H1 (cell line): ENCODE measurements at regions not wholly inside any gene's neighbourhood (a gene's known extent, or its start where the extent isn't known, plus 50 kb on each side); places are given as distances from the start of the nearest gene placed in this dataset.

Source experiments
- BRCA1 ChIP-seq: IDR thresholded peaks from 2 replicates; pipeline ENCODE4 v1.6.1; 2012; ENCODE audit warnings: low read depth, low read length, improper control_type of control experiment
- EZH2 ChIP-seq: fragments of 200-600 bp; sonication (generic); IDR thresholded peaks from 2 replicates; pipeline ENCODE4 v1.7.1; 2012; ENCODE audit warnings: low read depth, mild to moderate bottlenecking, moderate library complexity, low read length, inconsistent platforms; ENCODE audit not compliant: severe bottlenecking
- MAFK ChIP-seq: IDR thresholded peaks from 2 replicates; pipeline ENCODE4 v1.6.1; 2012; ENCODE audit warnings: low read depth, mild to moderate bottlenecking, improper control_type of control experiment, low read length
- POLR2AphosphoS5 ChIP-seq: IDR thresholded peaks from 2 replicates; pipeline ENCODE4 v1.6.1; 2011; ENCODE audit warnings: low read depth, low read length
- SP1 ChIP-seq: IDR thresholded peaks from 2 replicates; pipeline ENCODE4 v1.6.1; 2011; ENCODE audit warnings: low read depth, low read length
- TAF1 ChIP-seq: IDR thresholded peaks from 2 replicates; pipeline ENCODE4 v1.6.1; 2011; ENCODE audit warnings: mild to moderate bottlenecking, low read depth, low read length
- YY1 ChIP-seq: IDR thresholded peaks from 2 replicates; pipeline ENCODE4 v1.6.1; 2011; ENCODE audit warnings: low read depth, mild to moderate bottlenecking, low read length
- TF ChIP-seq, protein P1 (sequence below), 3 experiments: IDR thresholded peaks; 1 replicate in 2 of 3; 2 replicates in 1 of 3; pipeline versions ENCODE4 v1.5.1 to v1.6.1; 2011; ENCODE audit warnings: low read length in 3 of 3, mild to moderate bottlenecking in 3 of 3, inconsistent platforms in 2 of 3, low read depth in 1 of 3, moderate library complexity in 1 of 3; ENCODE audit not compliant: insufficient read depth in 1 of 3; ENCODE audit errors: control extremely low read depth in 1 of 3
- TF ChIP-seq, protein P2 (sequence below): fragments of 300-600 bp; sonication (generic); IDR thresholded peaks from 2 replicates; pipeline ENCODE4 v1.7.1; 2012; ENCODE audit warnings: low read length, moderate library complexity, mild to moderate bottlenecking, inconsistent platforms; ENCODE audit not compliant: insufficient replicate concordance

DNA sequence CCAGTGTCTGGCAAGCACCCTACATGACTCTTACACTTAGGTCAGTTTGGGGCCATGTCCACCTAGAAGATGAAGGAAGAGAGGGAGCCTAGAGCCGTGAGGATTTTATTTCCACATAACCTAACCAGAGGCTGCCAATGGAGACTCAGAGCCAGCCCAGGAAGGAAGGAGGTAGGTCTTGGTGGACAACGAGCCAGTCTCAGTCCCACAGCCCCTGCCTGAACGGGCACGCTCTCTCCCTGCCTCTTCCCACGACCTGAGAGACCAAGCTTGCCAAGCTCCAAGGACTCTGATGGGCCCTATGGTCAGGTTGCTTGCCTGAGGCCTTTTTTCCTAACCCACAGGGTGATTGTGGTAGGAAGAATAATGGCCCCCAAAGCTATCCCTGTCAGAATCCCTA lies 188.4 kb downstream of the TFCP2L1 start:
- TF ChIP-seq, protein P1, sequence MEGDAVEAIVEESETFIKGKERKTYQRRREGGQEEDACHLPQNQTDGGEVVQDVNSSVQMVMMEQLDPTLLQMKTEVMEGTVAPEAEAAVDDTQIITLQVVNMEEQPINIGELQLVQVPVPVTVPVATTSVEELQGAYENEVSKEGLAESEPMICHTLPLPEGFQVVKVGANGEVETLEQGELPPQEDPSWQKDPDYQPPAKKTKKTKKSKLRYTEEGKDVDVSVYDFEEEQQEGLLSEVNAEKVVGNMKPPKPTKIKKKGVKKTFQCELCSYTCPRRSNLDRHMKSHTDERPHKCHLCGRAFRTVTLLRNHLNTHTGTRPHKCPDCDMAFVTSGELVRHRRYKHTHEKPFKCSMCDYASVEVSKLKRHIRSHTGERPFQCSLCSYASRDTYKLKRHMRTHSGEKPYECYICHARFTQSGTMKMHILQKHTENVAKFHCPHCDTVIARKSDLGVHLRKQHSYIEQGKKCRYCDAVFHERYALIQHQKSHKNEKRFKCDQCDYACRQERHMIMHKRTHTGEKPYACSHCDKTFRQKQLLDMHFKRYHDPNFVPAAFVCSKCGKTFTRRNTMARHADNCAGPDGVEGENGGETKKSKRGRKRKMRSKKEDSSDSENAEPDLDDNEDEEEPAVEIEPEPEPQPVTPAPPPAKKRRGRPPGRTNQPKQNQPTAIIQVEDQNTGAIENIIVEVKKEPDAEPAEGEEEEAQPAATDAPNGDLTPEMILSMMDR (IDR thresholded peaks at IDR 0.05; ENCODE audit: control extremely low read depth in 1 of 3, insufficient read depth in 1 of 3, low read depth in 1 of 3, low read length in 3 of 3) = no peak
- no peak for TF ChIP-seq BRCA1
- no peak for TF ChIP-seq EZH2
- TF ChIP-seq POLR2AphosphoS5 = no peak
- TF ChIP-seq MAFK = no peak
- TF ChIP-seq, protein P2, sequence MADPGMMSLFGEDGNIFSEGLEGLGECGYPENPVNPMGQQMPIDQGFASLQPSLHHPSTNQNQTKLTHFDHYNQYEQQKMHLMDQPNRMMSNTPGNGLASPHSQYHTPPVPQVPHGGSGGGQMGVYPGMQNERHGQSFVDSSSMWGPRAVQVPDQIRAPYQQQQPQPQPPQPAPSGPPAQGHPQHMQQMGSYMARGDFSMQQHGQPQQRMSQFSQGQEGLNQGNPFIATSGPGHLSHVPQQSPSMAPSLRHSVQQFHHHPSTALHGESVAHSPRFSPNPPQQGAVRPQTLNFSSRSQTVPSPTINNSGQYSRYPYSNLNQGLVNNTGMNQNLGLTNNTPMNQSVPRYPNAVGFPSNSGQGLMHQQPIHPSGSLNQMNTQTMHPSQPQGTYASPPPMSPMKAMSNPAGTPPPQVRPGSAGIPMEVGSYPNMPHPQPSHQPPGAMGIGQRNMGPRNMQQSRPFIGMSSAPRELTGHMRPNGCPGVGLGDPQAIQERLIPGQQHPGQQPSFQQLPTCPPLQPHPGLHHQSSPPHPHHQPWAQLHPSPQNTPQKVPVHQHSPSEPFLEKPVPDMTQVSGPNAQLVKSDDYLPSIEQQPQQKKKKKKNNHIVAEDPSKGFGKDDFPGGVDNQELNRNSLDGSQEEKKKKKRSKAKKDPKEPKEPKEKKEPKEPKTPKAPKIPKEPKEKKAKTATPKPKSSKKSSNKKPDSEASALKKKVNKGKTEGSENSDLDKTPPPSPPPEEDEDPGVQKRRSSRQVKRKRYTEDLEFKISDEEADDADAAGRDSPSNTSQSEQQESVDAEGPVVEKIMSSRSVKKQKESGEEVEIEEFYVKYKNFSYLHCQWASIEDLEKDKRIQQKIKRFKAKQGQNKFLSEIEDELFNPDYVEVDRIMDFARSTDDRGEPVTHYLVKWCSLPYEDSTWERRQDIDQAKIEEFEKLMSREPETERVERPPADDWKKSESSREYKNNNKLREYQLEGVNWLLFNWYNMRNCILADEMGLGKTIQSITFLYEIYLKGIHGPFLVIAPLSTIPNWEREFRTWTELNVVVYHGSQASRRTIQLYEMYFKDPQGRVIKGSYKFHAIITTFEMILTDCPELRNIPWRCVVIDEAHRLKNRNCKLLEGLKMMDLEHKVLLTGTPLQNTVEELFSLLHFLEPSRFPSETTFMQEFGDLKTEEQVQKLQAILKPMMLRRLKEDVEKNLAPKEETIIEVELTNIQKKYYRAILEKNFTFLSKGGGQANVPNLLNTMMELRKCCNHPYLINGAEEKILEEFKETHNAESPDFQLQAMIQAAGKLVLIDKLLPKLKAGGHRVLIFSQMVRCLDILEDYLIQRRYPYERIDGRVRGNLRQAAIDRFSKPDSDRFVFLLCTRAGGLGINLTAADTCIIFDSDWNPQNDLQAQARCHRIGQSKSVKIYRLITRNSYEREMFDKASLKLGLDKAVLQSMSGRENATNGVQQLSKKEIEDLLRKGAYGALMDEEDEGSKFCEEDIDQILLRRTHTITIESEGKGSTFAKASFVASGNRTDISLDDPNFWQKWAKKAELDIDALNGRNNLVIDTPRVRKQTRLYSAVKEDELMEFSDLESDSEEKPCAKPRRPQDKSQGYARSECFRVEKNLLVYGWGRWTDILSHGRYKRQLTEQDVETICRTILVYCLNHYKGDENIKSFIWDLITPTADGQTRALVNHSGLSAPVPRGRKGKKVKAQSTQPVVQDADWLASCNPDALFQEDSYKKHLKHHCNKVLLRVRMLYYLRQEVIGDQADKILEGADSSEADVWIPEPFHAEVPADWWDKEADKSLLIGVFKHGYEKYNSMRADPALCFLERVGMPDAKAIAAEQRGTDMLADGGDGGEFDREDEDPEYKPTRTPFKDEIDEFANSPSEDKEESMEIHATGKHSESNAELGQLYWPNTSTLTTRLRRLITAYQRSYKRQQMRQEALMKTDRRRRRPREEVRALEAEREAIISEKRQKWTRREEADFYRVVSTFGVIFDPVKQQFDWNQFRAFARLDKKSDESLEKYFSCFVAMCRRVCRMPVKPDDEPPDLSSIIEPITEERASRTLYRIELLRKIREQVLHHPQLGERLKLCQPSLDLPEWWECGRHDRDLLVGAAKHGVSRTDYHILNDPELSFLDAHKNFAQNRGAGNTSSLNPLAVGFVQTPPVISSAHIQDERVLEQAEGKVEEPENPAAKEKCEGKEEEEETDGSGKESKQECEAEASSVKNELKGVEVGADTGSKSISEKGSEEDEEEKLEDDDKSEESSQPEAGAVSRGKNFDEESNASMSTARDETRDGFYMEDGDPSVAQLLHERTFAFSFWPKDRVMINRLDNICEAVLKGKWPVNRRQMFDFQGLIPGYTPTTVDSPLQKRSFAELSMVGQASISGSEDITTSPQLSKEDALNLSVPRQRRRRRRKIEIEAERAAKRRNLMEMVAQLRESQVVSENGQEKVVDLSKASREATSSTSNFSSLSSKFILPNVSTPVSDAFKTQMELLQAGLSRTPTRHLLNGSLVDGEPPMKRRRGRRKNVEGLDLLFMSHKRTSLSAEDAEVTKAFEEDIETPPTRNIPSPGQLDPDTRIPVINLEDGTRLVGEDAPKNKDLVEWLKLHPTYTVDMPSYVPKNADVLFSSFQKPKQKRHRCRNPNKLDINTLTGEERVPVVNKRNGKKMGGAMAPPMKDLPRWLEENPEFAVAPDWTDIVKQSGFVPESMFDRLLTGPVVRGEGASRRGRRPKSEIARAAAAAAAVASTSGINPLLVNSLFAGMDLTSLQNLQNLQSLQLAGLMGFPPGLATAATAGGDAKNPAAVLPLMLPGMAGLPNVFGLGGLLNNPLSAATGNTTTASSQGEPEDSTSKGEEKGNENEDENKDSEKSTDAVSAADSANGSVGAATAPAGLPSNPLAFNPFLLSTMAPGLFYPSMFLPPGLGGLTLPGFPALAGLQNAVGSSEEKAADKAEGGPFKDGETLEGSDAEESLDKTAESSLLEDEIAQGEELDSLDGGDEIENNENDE = no peak
- TF ChIP-seq SP1 = no peak
- no peak for TF ChIP-seq YY1
- no peak for TF ChIP-seq TAF1
